ENCODE measurements at regions not wholly inside any gene's neighbourhood (a gene's known extent, or its start where the extent isn't known, plus 50 kb on each side); places are given as distances from the start of the nearest gene placed in this dataset.

GRCh38 chr3:28130836-28131235, 110.6 kb upstream of the CMC1 start:
- TF ChIP-seq CTCF (IDR thresholded peaks at IDR 0.05; ENCODE audit: low read depth, low read length, poor library complexity, severe bottlenecking) (no peak), EZH2phosphoT487 (IDR thresholded peaks at IDR 0.05; ENCODE audit: borderline replicate concordance, low read length) (no peak)

Data from DOHH2 (cell line).